ENCODE measurements at regions not wholly inside any gene's neighbourhood (a gene's known extent, or its start where the extent isn't known, plus 50 kb on each side); places are given as distances from the start of the nearest gene placed in this dataset.
"Not testable (repeated sequence)": the region's sequence is repeated elsewhere in the genome, so short reads cannot be mapped to it uniquely, and the experiment has no call there.

DNA sequence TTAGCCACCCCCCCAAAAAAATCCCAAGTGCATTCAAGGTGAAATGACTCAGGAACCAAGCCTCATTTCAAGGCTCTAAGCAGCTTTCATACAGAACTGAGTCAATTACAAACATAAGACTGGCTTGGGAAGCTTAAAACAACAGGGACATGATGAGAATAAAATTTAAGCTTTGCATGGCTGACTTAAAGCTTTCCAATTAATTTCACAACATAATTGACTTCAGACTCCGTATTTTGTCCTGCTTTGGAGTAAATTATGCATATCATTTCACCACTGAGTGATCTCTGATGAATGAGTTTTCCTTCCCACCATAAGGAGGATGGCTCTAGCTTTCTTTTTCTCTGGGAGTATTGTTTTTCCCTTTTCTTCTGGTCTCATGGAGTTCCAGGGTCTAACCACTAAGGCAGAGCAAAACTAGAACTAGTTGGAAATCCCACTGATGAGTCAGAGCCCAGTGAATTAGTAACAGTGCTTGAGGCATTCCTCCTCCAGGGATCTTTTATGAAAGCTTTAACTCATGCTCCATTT, 72.8 kb downstream of the XCL2 start:
- Mint-ChIP-seq H3K4me3 (no peak overlapping the region), H3K27ac (no peak overlapping the region), H3K9me3 (peaks cover 24% of the 10 kb centered on the region), H3K4me1 (peaks cover 53% of the 10 kb centered on the region), H3K27me3 (no peaks in the 10 kb centered on the region), H3K36me3 (peaks cover 19% of the 10 kb centered on the region)
- CTCF ChIA-PET: interaction anchor here (0.7 to 1.2 kb wide), 4 partner anchors 11 to 31 kb away, joined by 3 to 4 read pairs (median 3); no protein-coding TSS in a partner anchor
- no peak for DNase-seq

DNA sequence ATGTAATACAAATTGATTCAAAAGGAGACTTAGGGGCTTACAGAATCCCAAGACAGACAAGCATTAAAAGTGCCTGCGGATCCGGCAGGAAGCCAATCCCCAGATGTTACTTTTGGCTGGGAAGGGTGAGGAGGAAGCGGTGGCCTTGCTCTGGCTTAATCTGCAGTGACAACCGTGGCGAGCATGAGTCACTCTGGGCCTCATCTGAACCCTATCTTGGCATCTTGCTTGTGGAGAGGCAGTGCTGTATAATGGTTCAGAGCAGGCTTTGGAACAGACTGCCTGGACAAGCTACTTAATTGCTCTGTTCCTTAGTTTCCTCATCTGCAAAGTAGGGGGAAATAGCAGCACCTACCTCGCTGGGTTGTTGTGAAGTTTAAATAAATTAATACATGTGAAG, 74.1 kb downstream of the XCL2 start:
- DNase-seq: peak; percentile 44
- H3K9me3 Mint-ChIP-seq: peaks cover 17% of the 10 kb centered on the region
- CTCF ChIA-PET: interaction anchor here (1.3 to 2.2 kb wide), 4 partner anchors 26 to 127 kb away, joined by 6 to 22 read pairs (median 12); no protein-coding TSS in a partner anchor
- peaks cover 62% of the 10 kb centered on the region for H3K4me1 Mint-ChIP-seq
- H3K27ac Mint-ChIP-seq: peak overlapping the region; percentile 53
- peaks cover 17% of the 10 kb centered on the region for H3K36me3 Mint-ChIP-seq
- H3K27me3 Mint-ChIP-seq: no peaks in the 10 kb centered on the region
- H3K4me3 Mint-ChIP-seq: no peak overlapping the region

GRCh38 chr1:168468822-168469221, 75.0 kb downstream of the XCL2 start:
- Mint-ChIP-seq H3K36me3 (peaks cover 15% of the 10 kb centered on the region), H3K9me3 (peaks cover 14% of the 10 kb centered on the region), H3K4me1 (peaks cover 62% of the 10 kb centered on the region), H3K27me3 (no peaks in the 10 kb centered on the region), H3K27ac (peak overlapping the region; percentile 62), H3K4me3 (no peak overlapping the region)
- CTCF ChIA-PET: interaction anchor here (0.9 to 2.2 kb wide), 7 partner anchors 12 to 135 kb away, joined by 3 to 22 read pairs (median 8); no protein-coding TSS in a partner anchor
- DNase-seq: no peak

DNA sequence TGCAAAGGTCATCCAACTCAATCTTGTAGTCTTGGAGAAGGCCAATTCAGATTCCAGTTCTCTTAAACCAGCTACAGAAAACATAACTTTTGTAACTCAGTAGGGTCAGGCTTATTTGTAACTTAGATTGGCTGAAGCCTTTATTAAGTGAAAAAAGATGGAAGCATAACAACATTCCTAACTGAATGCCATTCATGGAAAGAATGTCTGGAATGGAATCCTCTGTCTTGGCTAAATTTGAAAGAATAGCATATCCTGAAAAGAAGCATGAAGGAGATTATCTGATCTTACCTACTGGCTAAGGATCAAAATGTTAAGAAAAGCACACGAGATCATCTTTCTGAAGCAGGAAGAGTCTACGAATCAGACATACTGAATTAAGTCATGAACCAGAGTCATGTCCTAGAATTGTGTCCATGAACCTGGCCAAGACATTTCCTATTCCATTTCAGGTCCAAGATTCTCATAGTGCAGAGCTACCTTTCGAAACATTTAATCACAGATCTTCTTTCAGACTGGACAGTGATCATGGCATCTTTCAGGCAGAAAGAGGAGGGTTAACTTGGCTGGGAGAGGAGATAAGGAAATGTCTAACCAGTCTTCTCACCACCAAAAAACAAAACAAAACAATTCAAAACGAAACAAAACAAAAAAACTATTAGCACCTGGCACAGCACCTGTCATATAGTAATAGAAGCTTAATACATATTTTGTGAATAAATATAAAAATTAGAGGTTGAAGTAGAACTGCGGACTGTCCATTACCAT, 75.6 kb downstream of the XCL2 start:
- peaks cover 13% of the 10 kb centered on the region for H3K9me3 Mint-ChIP-seq
- H3K4me1 Mint-ChIP-seq: peaks cover 62% of the 10 kb centered on the region
- CTCF ChIA-PET: interaction anchor here (0.9 to 2.2 kb wide), 6 partner anchors 12 to 135 kb away, joined by 3 to 22 read pairs (median 8); no protein-coding TSS in a partner anchor
- H3K4me3 Mint-ChIP-seq: peak overlapping the region; percentile 20
- H3K27ac Mint-ChIP-seq: peak overlapping the region; percentile 71
- H3K27me3 Mint-ChIP-seq: no peaks in the 10 kb centered on the region
- peaks cover 12% of the 10 kb centered on the region for H3K36me3 Mint-ChIP-seq
- DNase-seq: no peak

GRCh38 chr1:168467452-168467851, 76.3 kb downstream of the XCL2 start:
- H3K9me3 Mint-ChIP-seq: peaks cover 9% of the 10 kb centered on the region
- peak overlapping the region; percentile 40 for H3K4me3 Mint-ChIP-seq
- no peak for DNase-seq
- H3K4me1 Mint-ChIP-seq: peaks cover 62% of the 10 kb centered on the region
- H3K27ac Mint-ChIP-seq: peak overlapping the region; percentile 71
- no peaks in the 10 kb centered on the region for H3K27me3 Mint-ChIP-seq
- CTCF ChIA-PET: interaction anchor here (0.8 to 2.2 kb wide), 3 partner anchors 23 to 125 kb away, joined by 3 to 16 read pairs (median 8); no protein-coding TSS in a partner anchor
- H3K36me3 Mint-ChIP-seq: peaks cover 11% of the 10 kb centered on the region

DNA sequence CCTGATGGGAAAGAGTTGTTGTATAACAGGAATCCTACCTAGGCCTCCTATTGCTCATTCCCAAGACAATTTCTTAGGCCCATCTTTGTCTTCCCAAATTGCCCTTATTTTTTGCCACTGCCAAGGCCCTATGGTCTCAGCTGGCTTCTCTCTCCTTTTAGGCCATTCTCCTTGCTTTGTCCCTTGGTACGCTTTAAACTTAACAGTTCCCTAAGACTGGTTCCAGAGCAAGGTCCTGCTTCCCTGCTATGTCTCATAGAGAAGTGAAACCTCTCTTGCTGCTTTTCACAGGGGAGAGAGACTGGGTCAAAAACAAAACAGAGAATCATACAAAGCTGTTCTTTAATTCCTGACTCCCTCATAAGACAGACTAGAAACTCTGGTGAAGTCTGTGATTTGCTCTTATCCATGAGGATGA, 77.1 kb downstream of the XCL2 start:
- no peak for DNase-seq
- H3K4me1 Mint-ChIP-seq: peaks cover 62% of the 10 kb centered on the region
- peak overlapping the region; percentile 71 for H3K27ac Mint-ChIP-seq
- H3K36me3 Mint-ChIP-seq: peaks cover 15% of the 10 kb centered on the region
- H3K9me3 Mint-ChIP-seq: peaks cover 14% of the 10 kb centered on the region
- H3K27me3 Mint-ChIP-seq: no peaks in the 10 kb centered on the region
- peak overlapping the region; percentile 24 for H3K4me3 Mint-ChIP-seq
- CTCF ChIA-PET: interaction anchor here (0.8 to 2.1 kb wide), 6 partner anchors 16 to 124 kb away, joined by 3 to 8 read pairs (median 4); no protein-coding TSS in a partner anchor

DNA sequence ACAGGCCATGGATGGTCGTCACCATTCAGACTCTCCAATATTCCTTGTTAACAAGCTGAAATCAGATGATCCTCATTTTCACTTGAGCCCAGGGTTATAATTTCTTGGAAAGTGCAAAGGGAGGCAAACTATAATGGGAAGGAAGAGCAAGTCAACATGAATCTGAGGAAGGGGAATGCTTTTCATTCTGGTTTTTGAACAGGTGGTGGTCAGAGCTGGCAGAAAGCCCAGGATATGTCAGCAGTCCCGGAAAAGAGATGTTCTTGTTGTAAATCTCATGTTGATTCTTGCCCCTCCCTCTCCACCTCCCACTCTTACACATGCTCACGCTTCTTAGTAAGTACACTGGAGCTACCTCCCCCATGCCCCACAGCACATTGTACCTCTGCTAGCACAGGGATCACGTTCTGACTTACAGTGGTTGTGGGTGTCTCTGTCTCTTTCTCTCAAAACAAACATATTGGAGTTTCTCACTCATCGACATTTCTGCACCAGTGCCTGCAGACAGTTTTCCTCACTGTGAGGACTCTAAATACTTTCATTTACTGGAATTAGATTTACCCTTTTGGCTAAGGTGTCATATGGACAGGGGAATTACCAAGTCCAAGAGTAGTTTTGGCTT, 77.6 kb downstream of the XCL2 start:
- H3K27ac Mint-ChIP-seq: peak overlapping the region; percentile 71
- H3K4me3 Mint-ChIP-seq: no peak overlapping the region
- no peaks in the 10 kb centered on the region for H3K27me3 Mint-ChIP-seq
- peaks cover 20% of the 10 kb centered on the region for H3K36me3 Mint-ChIP-seq
- peak; percentile 52 for DNase-seq
- peaks cover 62% of the 10 kb centered on the region for H3K4me1 Mint-ChIP-seq
- peaks cover 19% of the 10 kb centered on the region for H3K9me3 Mint-ChIP-seq
- CTCF ChIA-PET: interaction anchor here (1.2 to 1.9 kb wide), 4 partner anchors 16 to 26 kb away, joined by 3 to 7 read pairs (median 4); no protein-coding TSS in a partner anchor

GRCh38 chr1:168461108-168461507, 82.7 kb downstream of the XCL2 start:
- H3K27me3 Mint-ChIP-seq, H3K4me3 Mint-ChIP-seq, DNase-seq, H3K27ac Mint-ChIP-seq: not testable (repeated sequence)
- Mint-ChIP-seq H3K4me1 (peaks cover 27% of the 10 kb centered on the region), H3K9me3 (peaks cover 44% of the 10 kb centered on the region), H3K36me3 (peaks cover 36% of the 10 kb centered on the region)
- CTCF ChIA-PET: interaction anchor here (0.6 kb wide), 1 partner anchor 16 kb away, joined by 3 read pairs; no protein-coding TSS in a partner anchor

GRCh38 chr1:168457296-168457695, 86.5 kb downstream of the XCL2 start:
- H3K27ac Mint-ChIP-seq, H3K27me3 Mint-ChIP-seq, CTCF ChIA-PET, H3K4me3 Mint-ChIP-seq, DNase-seq: not testable (repeated sequence)
- Mint-ChIP-seq H3K4me1 (peaks cover 22% of the 10 kb centered on the region), H3K36me3 (peaks cover 32% of the 10 kb centered on the region), H3K9me3 (peaks cover 39% of the 10 kb centered on the region)

- H3K4me3 Mint-ChIP-seq: no peak overlapping the region
- H3K9me3 Mint-ChIP-seq: peaks cover 30% of the 10 kb centered on the region
- H3K27me3 Mint-ChIP-seq: peaks cover 4% of the 10 kb centered on the region
- DNase-seq: no peak
- H3K27ac Mint-ChIP-seq: no peak overlapping the region
- H3K4me1 Mint-ChIP-seq: peaks cover 27% of the 10 kb centered on the region
- H3K36me3 Mint-ChIP-seq: peaks cover 22% of the 10 kb centered on the region
- CTCF ChIA-PET: interaction anchor here (1.3 kb wide), 2 partner anchors 10 to 13 kb away, joined by 3 read pairs; no protein-coding TSS in a partner anchor
These were observed 88.0 kb downstream of the XCL2 start for GRCh38 chr1:168455764-168456163.

GRCh38 chr1:168454211-168454815, 89.5 kb downstream of the XCL2 start:
- Mint-ChIP-seq H3K36me3 (peaks cover 14% of the 10 kb centered on the region), H3K4me3 (no peak overlapping the region), H3K9me3 (peaks cover 23% of the 10 kb centered on the region), H3K27me3 (peaks cover 4% of the 10 kb centered on the region), H3K4me1 (peaks cover 25% of the 10 kb centered on the region), H3K27ac (no peak overlapping the region)
- CTCF ChIA-PET: interaction anchor here (1.4 kb wide), 1 partner anchor 14 kb away, joined by 4 read pairs; no protein-coding TSS in a partner anchor
- DNase-seq: no peak

GRCh38 chr1:168453056-168453455, 90.7 kb downstream of the XCL2 start:
- CTCF ChIA-PET: interaction anchor here (1.1 kb wide), 1 partner anchor 13 kb away, joined by 3 read pairs; no protein-coding TSS in a partner anchor
- H3K27ac Mint-ChIP-seq: no peak overlapping the region
- H3K4me3 Mint-ChIP-seq: no peak overlapping the region
- peaks cover 4% of the 10 kb centered on the region for H3K27me3 Mint-ChIP-seq
- peaks cover 8% of the 10 kb centered on the region for H3K36me3 Mint-ChIP-seq
- peaks cover 26% of the 10 kb centered on the region for H3K4me1 Mint-ChIP-seq
- no peak for DNase-seq
- H3K9me3 Mint-ChIP-seq: peaks cover 14% of the 10 kb centered on the region

DNA sequence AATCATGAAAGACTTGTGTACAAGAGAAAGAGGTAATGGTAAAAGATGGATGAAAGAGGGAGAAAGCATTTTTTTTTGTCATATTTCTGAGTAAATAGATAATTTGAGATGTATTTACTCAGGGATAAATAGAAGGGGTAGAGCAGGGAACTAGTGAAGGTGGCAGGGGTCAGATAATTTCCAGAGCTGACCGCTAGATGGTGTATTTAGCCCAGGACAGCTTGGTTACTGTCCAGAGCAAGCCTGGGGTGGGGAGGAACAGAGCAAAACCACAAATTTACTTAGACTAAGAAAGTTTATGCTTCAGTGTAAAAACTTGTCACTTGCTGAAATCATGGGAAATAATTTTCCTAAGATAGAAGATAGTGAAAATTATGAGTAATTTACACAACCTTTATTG, 91.5 kb downstream of the XCL2 start:
- peaks cover 10% of the 10 kb centered on the region for H3K9me3 Mint-ChIP-seq
- H3K27ac Mint-ChIP-seq: no peak overlapping the region
- no peak for DNase-seq
- no peak overlapping the region for H3K4me3 Mint-ChIP-seq
- no peaks in the 10 kb centered on the region for H3K27me3 Mint-ChIP-seq
- H3K4me1 Mint-ChIP-seq: peaks cover 21% of the 10 kb centered on the region
- peaks cover 8% of the 10 kb centered on the region for H3K36me3 Mint-ChIP-seq
- CTCF ChIA-PET: interaction anchor here (1.1 kb wide), 1 partner anchor 13 kb away, joined by 3 read pairs; no protein-coding TSS in a partner anchor
